Naive thymus-derived CD8-positive, alpha-beta T cell (primary cell): ENCODE measurements at regions not wholly inside any gene's neighbourhood (a gene's known extent, or its start where the extent isn't known, plus 50 kb on each side); places are given as distances from the start of the nearest gene placed in this dataset.

Experiments used
- ATAC-seq, 2 donors: fragments of 150-1000 bp; cut with Tn5 transposase in 1 of 2; sonication (Bioruptor Pico), chemical (Tn5 transposase) in 1 of 2; 1 replicate in 1 of 2; 2 replicates in 1 of 2; pipeline ENCODE4 v1.10.0; 2021; ENCODE audit warnings: mild to moderate bottlenecking in 2 of 2, moderate library complexity in 2 of 2
- POLR2A ChIA-PET: fragments of 350-600 bp; sonication (Branson Sonifier 250); formaldehyde crosslinking; loops from one replicate; lab custom pipeline; 2021; ENCODE audit warnings: antibody characterized with exemption; lab: Charles Lee
- DNase-seq, 10 donors: peaks; one replicate each; pipeline versions ENCODE4 v3.0.0 to v3.0.0-alpha.2; 2020 to 2022
- H3K27ac Mint-ChIP-seq, 10 donors: one replicate each; pipeline ENCODE4 v1.8.0; 2020 to 2022; ENCODE audit warnings: mild to moderate bottlenecking in 10 of 10, mixed read lengths in 10 of 10, moderate library complexity in 4 of 10, inconsistent platforms in 1 of 10
- H3K27me3 Mint-ChIP-seq, 5 donors: one replicate each; pipeline ENCODE4 v1.8.0; 2021 to 2022; ENCODE audit warnings: mixed read lengths in 5 of 5
- H3K36me3 Mint-ChIP-seq, 3 donors: one replicate each; pipeline ENCODE4 v1.8.0; 2020 to 2022; ENCODE audit warnings: mixed read lengths in 3 of 3, mild to moderate bottlenecking in 2 of 3, inconsistent platforms in 1 of 3
- H3K4me1 Mint-ChIP-seq, 4 donors: one replicate each; pipeline ENCODE4 v1.8.0; 2021 to 2022; ENCODE audit warnings: mixed read lengths in 4 of 4
- H3K4me3 Mint-ChIP-seq, 10 donors: one replicate each; pipeline ENCODE4 v1.8.0; 2020 to 2022; ENCODE audit warnings: mild to moderate bottlenecking in 10 of 10, mixed read lengths in 10 of 10, moderate library complexity in 6 of 10, inconsistent platforms in 1 of 10
- H3K9me3 Mint-ChIP-seq, 9 donors: one replicate each; pipeline ENCODE4 v1.8.0; 2020 to 2022; ENCODE audit warnings: mixed read lengths in 9 of 9, mild to moderate bottlenecking in 3 of 9, inconsistent platforms in 1 of 9, moderate library complexity in 1 of 9

- H3K4me1 Mint-ChIP-seq, result no peaks in the 10 kb centered on the region
- H3K27ac Mint-ChIP-seq, result no peak overlapping the region
- DNase-seq (no peak), ATAC-seq (no peak)
- H3K9me3 Mint-ChIP-seq, result peaks cover 0 to 6% (median 0%) of the 10 kb centered on the region in 9 donors
- H3K27me3 Mint-ChIP-seq, result no peaks in the 10 kb centered on the region
- no peak overlapping the region for H3K4me3 Mint-ChIP-seq
- H3K36me3 Mint-ChIP-seq, result no peaks in the 10 kb centered on the region
- POLR2A ChIA-PET, result no interaction called here
Observed at GRCh38 chr1:102096162-102096561, 99.4 kb upstream of the OLFM3 start.

GRCh38 chr1:102089791-102090190 is 93.1 kb upstream of the OLFM3 start:
- Mint-ChIP-seq H3K4me1 (no peaks in the 10 kb centered on the region), H3K27me3 (no peaks in the 10 kb centered on the region), H3K27ac (no peak overlapping the region), H3K4me3 (no peak overlapping the region), H3K36me3 (peaks cover 0 to 7% (median 0%) of the 10 kb centered on the region in 3 donors), H3K9me3 (peaks cover 2 to 14% (median 11%) of the 10 kb centered on the region in 9 donors)
- ATAC-seq (no peak), DNase-seq (no peak)
- POLR2A ChIA-PET, result no interaction called here

DNA sequence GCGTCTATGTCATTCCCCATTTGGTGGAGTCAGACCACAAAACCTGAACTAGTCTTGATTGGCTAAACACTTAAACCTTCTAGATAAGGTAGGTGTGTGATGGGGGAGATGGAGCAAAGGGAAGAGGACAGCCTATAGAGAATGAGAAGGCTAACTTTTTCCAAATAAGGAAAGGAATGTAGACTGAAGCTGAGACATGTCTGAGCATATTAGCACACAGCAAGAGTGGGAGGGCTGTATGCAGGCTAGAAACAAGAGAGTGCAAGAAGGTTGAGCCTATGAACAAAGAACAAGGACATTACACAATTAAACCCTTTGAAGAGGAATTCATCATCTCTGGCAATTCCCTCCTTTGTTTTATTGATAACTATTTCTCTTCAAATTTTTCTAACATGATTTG is 89.2 kb upstream of the OLFM3 start:
- no peaks in the 10 kb centered on the region for H3K27me3 Mint-ChIP-seq
- H3K27ac Mint-ChIP-seq, result no peak overlapping the region
- peaks cover 3 to 18% (median 11%) of the 10 kb centered on the region in 9 donors for H3K9me3 Mint-ChIP-seq
- DNase-seq (no peak), ATAC-seq (no peak)
- POLR2A ChIA-PET, result no interaction called here
- peaks cover 0 to 7% (median 0%) of the 10 kb centered on the region in 3 donors for H3K36me3 Mint-ChIP-seq
- H3K4me1 Mint-ChIP-seq, result no peaks in the 10 kb centered on the region
- H3K4me3 Mint-ChIP-seq, result no peak overlapping the region

DNA sequence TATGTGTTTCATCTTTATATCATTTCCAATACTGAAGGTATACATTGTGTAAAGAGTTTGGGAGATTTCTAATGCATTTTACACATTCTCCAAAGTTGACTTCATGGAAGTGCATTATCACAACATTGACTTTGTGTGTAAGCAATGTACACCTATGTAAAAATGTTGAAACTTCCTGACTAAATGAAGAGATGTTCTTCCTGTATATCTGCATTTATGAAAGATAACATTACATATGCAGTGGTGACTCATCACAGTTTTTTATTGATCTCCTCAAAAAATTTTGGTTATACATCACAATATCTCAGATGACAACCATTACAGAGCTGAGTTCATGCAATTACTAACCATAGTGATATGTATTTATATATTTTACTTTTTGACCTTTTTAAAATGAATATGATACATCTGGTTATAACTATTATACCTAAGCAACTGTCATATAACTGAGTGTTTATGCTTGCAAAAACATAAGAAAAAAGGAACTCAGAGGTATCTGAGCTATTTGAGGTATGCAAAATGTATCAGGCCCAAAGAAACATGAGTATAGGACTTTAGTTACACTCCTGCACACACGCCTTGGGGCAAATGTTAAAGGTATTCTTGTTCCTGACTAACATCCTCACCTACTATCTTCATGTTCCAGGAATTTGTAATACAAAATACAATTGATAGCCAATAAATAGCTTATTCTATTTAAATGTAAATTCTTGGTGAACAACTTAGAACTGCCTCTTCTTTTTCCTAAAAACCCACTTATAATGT is 88.2 kb upstream of the OLFM3 start:
- ATAC-seq (no peak), DNase-seq (no peak)
- H3K4me1 Mint-ChIP-seq, result no peaks in the 10 kb centered on the region
- no peak overlapping the region for H3K27ac Mint-ChIP-seq
- H3K9me3 Mint-ChIP-seq, result peaks cover 3 to 18% (median 8%) of the 10 kb centered on the region in 9 donors
- no peaks in the 10 kb centered on the region for H3K27me3 Mint-ChIP-seq
- H3K36me3 Mint-ChIP-seq, result peaks cover 0 to 7% (median 0%) of the 10 kb centered on the region in 3 donors
- H3K4me3 Mint-ChIP-seq, result no peak overlapping the region
- POLR2A ChIA-PET, result no interaction called here

GRCh38 chr1:102083192-102083591 is 86.5 kb upstream of the OLFM3 start:
- H3K27me3 Mint-ChIP-seq, result no peaks in the 10 kb centered on the region
- POLR2A ChIA-PET, result no interaction called here
- no peak overlapping the region for H3K4me3 Mint-ChIP-seq
- no peak overlapping the region for H3K27ac Mint-ChIP-seq
- DNase-seq (no peak), ATAC-seq (no peak)
- peaks cover 2 to 20% (median 9%) of the 10 kb centered on the region in 9 donors for H3K9me3 Mint-ChIP-seq
- no peaks in the 10 kb centered on the region for H3K4me1 Mint-ChIP-seq
- H3K36me3 Mint-ChIP-seq, result peaks cover 0 to 7% (median 0%) of the 10 kb centered on the region in 3 donors

- no peaks in the 10 kb centered on the region for H3K36me3 Mint-ChIP-seq
- H3K27me3 Mint-ChIP-seq, result peaks cover 0 to 5% (median 0%) of the 10 kb centered on the region in 5 donors
- no peak overlapping the region for H3K27ac Mint-ChIP-seq
- no peak for ATAC-seq
- no peak for DNase-seq
- peaks cover 0 to 15% (median 3%) of the 10 kb centered on the region in 9 donors for H3K9me3 Mint-ChIP-seq
- H3K4me3 Mint-ChIP-seq, result no peak overlapping the region
- no peaks in the 10 kb centered on the region for H3K4me1 Mint-ChIP-seq
- POLR2A ChIA-PET, result no interaction called here
Observed at GRCh38 chr1:102074874-102075273, 78.1 kb upstream of the OLFM3 start.

DNA sequence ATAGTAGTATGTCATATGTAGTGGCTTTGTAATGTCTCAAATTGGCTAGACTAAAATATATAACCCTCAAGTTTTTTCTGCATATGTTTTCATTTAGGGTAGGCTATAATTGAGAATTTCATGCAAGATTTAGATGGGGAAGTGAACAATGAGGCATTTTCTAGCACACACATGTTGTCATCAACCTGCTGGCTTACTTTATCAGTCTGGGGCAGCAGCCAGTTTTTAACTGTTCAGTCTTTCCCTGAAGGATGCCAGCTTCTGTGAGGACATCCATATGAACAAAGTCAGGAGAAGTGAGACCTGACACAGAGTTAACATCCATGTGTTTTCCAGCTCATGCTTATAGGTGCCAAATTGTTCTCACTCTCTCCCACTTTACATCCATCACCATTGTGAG is 74.7 kb upstream of the OLFM3 start:
- peaks cover 1 to 20% (median 4%) of the 10 kb centered on the region in 9 donors for H3K9me3 Mint-ChIP-seq
- POLR2A ChIA-PET, result no interaction called here
- H3K27me3 Mint-ChIP-seq, result peaks cover 0 to 5% (median 0%) of the 10 kb centered on the region in 5 donors
- H3K36me3 Mint-ChIP-seq, result no peaks in the 10 kb centered on the region
- ATAC-seq (no peak), DNase-seq (no peak)
- H3K4me1 Mint-ChIP-seq, result no peaks in the 10 kb centered on the region
- H3K27ac Mint-ChIP-seq, result no peak overlapping the region
- no peak overlapping the region for H3K4me3 Mint-ChIP-seq

GRCh38 chr1:102050556-102050955 is 53.8 kb upstream of the OLFM3 start:
- H3K4me1 Mint-ChIP-seq, result no peaks in the 10 kb centered on the region
- H3K4me3 Mint-ChIP-seq, result no peak overlapping the region
- DNase-seq (no peak), ATAC-seq (no peak)
- peaks cover 0 to 7% (median 2%) of the 10 kb centered on the region in 5 donors for H3K27me3 Mint-ChIP-seq
- no peaks in the 10 kb centered on the region for H3K36me3 Mint-ChIP-seq
- H3K27ac Mint-ChIP-seq, result no peak overlapping the region
- peaks cover 0 to 10% (median 2%) of the 10 kb centered on the region in 9 donors for H3K9me3 Mint-ChIP-seq
- POLR2A ChIA-PET, result no interaction called here

- no peak overlapping the region for H3K27ac Mint-ChIP-seq
- H3K9me3 Mint-ChIP-seq, result peaks cover 0 to 10% (median 2%) of the 10 kb centered on the region in 9 donors
- ATAC-seq (no peak), DNase-seq (no peak)
- H3K27me3 Mint-ChIP-seq, result peaks cover 0 to 7% (median 0%) of the 10 kb centered on the region in 5 donors
- H3K36me3 Mint-ChIP-seq, result no peaks in the 10 kb centered on the region
- H3K4me1 Mint-ChIP-seq, result no peaks in the 10 kb centered on the region
- POLR2A ChIA-PET, result no interaction called here
- H3K4me3 Mint-ChIP-seq, result no peak overlapping the region
Observed at GRCh38 chr1:102047724-102048123, 51.0 kb upstream of the OLFM3 start.
